Uterus (tissue), 3 donors: ENCODE measurements at regions not wholly inside any gene's neighbourhood (a gene's known extent, or its start where the extent isn't known, plus 50 kb on each side); places are given as distances from the start of the nearest gene placed in this dataset.

Experiments
- DNase-seq, 2 donors: peaks; one replicate each; pipeline ENCODE4 v3.0.0-alpha.2; 2019 to 2020
- H3K27ac ChIP-seq, 2 donors: fragments of 200-600 bp; sonication (generic); 1 replicate in 1 of 2; 2 replicates in 1 of 2; pipeline ENCODE4 v1.5.1; 2016 to 2018
- H3K27me3 ChIP-seq, 2 donors: fragments of 200-600 bp; sonication (generic); one replicate each; pipeline ENCODE4 v1.5.1; 2018 to 2019; ENCODE audit warnings: control low read depth in 1 of 2
- H3K36me3 ChIP-seq, 2 donors: fragments of 200-600 bp; sonication (generic); one replicate each; pipeline ENCODE4 v1.5.1; 2019; ENCODE audit warnings: control low read depth in 1 of 2
- H3K4me1 ChIP-seq, 2 donors: fragments of 200-600 bp; sonication (generic); one replicate each; pipeline ENCODE4 v1.5.1; 2018 to 2019; ENCODE audit warnings: control low read depth in 1 of 2
- H3K4me3 ChIP-seq, 2 donors: fragments of 200-600 bp; sonication (generic); 1 replicate in 1 of 2; 2 replicates in 1 of 2; pipeline ENCODE4 v1.5.1; 2018 to 2019; ENCODE audit warnings: mild to moderate bottlenecking in 1 of 2
- H3K9me3 ChIP-seq, 2 donors: fragments of 200-600 bp; sonication (generic); one replicate each; pipeline ENCODE4 v1.5.1; 2019; ENCODE audit warnings: control low read depth in 1 of 2
- POLR2A ChIP-seq, 2 donors: fragments of 450-650 bp; IDR thresholded peaks; one replicate each; pipeline ENCODE4 v1.6.1; 2016; ENCODE audit warnings: antibody characterized with exemption in 2 of 2, mild to moderate bottlenecking in 1 of 2, moderate library complexity in 1 of 2
- intact Hi-C: fragments of 100-400 bp; cut with DNase I; formaldehyde crosslinking; loops from one replicate; pipeline ENCODE4 v1.15.1; 2023; ENCODE audit warnings: low total_unique reads
- TF ChIP-seq, protein P1 (sequence below), 4 experiments: fragments of 200-600 bp in 2 of 4; fragments of 450-650 bp in 2 of 4; sonication (generic) in 2 of 4; IDR thresholded peaks; one replicate each; pipeline ENCODE4 v1.5.1; 2016 to 2019; ENCODE audit warnings: antibody characterized with exemption in 4 of 4, mild to moderate bottlenecking in 2 of 4, moderate library complexity in 1 of 4
- donor health status: DM: yes; HTN: yes; CAD: no.

DNA sequence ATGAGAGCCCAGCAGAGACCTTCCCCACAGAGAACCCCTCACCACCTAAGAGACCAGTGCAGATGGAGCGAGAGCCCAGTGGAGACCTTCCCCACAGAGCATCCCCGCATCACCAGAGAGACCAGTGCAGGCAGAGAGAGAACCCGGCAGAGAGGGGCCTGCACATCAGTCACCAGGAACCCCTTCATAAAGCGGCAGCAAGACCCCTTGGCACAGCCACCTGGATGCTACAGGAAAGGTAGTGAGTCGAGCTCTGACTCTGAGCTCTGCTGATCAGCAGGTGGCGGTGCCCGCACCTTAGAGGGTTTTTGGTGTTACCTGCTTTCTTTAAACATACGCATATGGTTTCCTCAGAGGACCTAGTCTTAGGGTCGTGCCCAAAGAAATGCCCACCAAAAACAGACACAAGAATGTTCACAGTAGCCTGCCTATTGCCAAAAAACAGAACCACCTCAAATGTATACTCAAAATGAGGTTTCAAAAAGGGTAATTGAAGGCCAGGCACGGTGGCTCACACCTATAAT is 678.7 kb downstream of the BRD1 start:
- TF ChIP-seq, protein P1, sequence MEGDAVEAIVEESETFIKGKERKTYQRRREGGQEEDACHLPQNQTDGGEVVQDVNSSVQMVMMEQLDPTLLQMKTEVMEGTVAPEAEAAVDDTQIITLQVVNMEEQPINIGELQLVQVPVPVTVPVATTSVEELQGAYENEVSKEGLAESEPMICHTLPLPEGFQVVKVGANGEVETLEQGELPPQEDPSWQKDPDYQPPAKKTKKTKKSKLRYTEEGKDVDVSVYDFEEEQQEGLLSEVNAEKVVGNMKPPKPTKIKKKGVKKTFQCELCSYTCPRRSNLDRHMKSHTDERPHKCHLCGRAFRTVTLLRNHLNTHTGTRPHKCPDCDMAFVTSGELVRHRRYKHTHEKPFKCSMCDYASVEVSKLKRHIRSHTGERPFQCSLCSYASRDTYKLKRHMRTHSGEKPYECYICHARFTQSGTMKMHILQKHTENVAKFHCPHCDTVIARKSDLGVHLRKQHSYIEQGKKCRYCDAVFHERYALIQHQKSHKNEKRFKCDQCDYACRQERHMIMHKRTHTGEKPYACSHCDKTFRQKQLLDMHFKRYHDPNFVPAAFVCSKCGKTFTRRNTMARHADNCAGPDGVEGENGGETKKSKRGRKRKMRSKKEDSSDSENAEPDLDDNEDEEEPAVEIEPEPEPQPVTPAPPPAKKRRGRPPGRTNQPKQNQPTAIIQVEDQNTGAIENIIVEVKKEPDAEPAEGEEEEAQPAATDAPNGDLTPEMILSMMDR (IDR thresholded peaks at IDR 0.05): no peak
- TF ChIP-seq POLR2A (IDR thresholded peaks at IDR 0.05): no peak
- no peaks in the 10 kb centered on the region for H3K9me3 ChIP-seq
- no peaks in the 10 kb centered on the region for H3K36me3 ChIP-seq
- intact Hi-C loops: no loop called here
- no peak overlapping the region for H3K27ac ChIP-seq
- no peak overlapping the region for H3K4me3 ChIP-seq
- H3K27me3 ChIP-seq: no peaks in the 10 kb centered on the region
- no peaks in the 10 kb centered on the region for H3K4me1 ChIP-seq
- DNase-seq: no peak

DNA sequence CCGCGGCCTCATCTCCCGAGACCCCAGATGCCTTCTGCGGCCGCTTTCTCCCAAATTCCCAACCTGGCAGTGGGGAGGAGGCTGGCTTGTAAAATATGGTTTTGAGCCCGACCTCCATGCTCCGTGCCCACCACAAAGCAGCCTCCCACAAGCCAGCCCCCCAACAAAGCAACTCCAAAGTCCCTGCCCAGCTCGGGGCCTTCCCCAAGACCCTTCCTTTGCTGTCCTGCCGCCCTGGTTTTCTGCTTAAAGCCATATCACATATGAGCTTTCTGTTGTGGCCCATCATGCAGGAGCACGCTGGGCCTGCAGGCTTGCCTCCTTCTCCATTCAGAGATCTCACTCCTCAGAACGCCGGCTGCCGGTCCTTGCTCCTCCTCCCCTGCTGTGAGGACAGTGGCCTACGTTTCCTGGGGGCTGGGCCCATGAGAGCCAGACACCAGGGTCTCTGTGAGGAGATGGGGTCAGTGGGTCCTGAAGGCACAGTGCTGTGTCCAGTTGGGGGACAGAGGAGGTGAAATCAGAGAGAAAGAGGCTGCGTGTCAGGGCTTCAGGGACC is 680.0 kb downstream of the BRD1 start:
- Histone ChIP-seq H3K27ac (no peak overlapping the region), H3K9me3 (no peaks in the 10 kb centered on the region), H3K4me1 (no peaks in the 10 kb centered on the region), H3K4me3 (no peak overlapping the region), H3K27me3 (no peaks in the 10 kb centered on the region), H3K36me3 (no peaks in the 10 kb centered on the region)
- TF ChIP-seq, protein P1 (IDR thresholded peaks at IDR 0.05): no peak
- TF ChIP-seq POLR2A (IDR thresholded peaks at IDR 0.05): no peak
- intact Hi-C loops: no loop called here
- DNase-seq: no peak

DNA sequence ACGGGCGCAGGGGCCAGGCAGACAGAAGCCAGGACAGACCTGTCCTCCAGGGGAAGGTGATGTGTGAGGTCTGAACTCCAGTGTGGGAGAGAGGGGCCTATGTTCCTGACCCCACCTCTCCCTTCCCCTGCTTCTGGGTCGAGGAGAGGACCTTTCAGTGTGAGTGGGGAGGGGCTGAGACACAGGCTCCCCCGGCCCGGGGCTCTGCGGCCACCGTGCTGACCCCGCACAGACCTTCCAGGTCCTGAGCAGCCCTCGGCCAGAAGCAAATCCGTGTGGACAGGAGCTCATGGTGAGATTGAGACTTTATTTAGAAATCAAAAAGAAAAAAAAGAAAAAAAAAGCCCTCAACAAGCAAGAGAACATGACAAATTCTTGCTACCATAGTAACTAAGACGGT is 680.5 kb downstream of the BRD1 start:
- intact Hi-C loops: no loop called here
- TF ChIP-seq, protein P1 (IDR thresholded peaks at IDR 0.05): no peak
- TF ChIP-seq POLR2A (IDR thresholded peaks at IDR 0.05): no peak

DNA sequence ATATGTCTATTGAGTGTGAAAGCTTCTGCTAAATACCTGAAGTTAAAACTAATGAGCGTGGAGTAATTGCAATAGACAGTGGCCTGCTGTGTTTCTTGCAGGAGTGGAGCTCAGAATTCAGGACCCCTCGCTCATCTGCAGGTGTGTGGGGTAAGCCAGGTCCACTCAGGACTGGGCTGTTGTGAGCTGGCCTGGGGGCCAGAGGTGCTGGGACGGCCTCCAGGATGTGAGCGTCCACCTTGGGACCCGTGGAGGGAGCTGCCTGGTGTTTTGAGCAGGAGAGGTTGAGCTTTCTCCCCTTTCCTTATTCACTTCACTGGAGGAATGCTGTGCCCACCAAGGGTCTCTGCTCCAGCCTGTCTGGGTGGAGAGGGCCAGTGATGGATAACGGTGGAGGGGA is 681.2 kb downstream of the BRD1 start:
- intact Hi-C loops: no loop called here
- no peaks in the 10 kb centered on the region for H3K27me3 ChIP-seq
- H3K4me1 ChIP-seq: no peaks in the 10 kb centered on the region
- TF ChIP-seq, protein P1 (IDR thresholded peaks at IDR 0.05): no peak
- TF ChIP-seq POLR2A (IDR thresholded peaks at IDR 0.05): no peak
- no peaks in the 10 kb centered on the region for H3K36me3 ChIP-seq
- no peak overlapping the region for H3K27ac ChIP-seq
- DNase-seq: no peak
- H3K9me3 ChIP-seq: no peaks in the 10 kb centered on the region
- no peak overlapping the region for H3K4me3 ChIP-seq

More for the DNA sequence above, 680.5 kb downstream of the BRD1 start:
- no peak overlapping the region for H3K4me3 ChIP-seq
- H3K27me3 ChIP-seq: no peaks in the 10 kb centered on the region
- H3K27ac ChIP-seq: no peak overlapping the region
- H3K36me3 ChIP-seq: no peaks in the 10 kb centered on the region
- no peaks in the 10 kb centered on the region for H3K9me3 ChIP-seq
- no peaks in the 10 kb centered on the region for H3K4me1 ChIP-seq
- no peak for DNase-seq

DNA sequence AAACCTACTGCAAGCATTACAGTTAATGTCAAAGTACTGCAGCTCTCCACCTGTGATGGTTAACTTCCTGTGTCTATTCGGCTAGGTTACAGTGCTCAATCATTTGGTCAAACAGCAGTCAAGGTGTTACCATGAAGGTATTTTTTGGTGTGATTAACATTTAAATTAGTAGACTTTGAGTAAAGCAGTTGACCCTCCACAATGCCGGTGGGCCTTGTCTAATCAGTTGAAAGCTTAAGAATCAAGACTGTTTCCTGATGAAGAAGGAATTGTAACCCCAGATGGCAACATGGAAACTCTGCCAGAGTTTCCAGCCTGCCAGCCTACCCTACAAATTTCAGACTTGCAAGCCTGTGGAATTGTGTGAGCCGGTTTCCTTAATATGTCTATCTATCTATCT is 683.9 kb downstream of the BRD1 start:
- intact Hi-C loops: no loop called here
- TF ChIP-seq, protein P1 (IDR thresholded peaks at IDR 0.05): no peak
- no peak for TF ChIP-seq POLR2A (IDR thresholded peaks at IDR 0.05)
- DNase-seq: no peak
- Histone ChIP-seq H3K27ac (no peak overlapping the region), H3K4me3 (no peak overlapping the region), H3K4me1 (no peaks in the 10 kb centered on the region), H3K36me3 (no peaks in the 10 kb centered on the region), H3K27me3 (no peaks in the 10 kb centered on the region), H3K9me3 (no peaks in the 10 kb centered on the region)
